OCI-LY7 (cell line): ENCODE measurements at regions not wholly inside any gene's neighbourhood (a gene's known extent, or its start where the extent isn't known, plus 50 kb on each side); places are given as distances from the start of the nearest gene placed in this dataset.

Source experiments
- CTCF ChIP-seq: fragments of 200-600 bp; sonication (generic); conservative IDR thresholded peaks from 2 replicates; pipeline ENCODE4 v1.5.1; 2014; ENCODE audit warnings: mild to moderate bottlenecking, antibody characterized with exemption, low read length, moderate library complexity, mixed read lengths
- EZH2phosphoT487 ChIP-seq: fragments of 200-600 bp; sonication (generic); IDR thresholded peaks from 2 replicates; pipeline ENCODE4 v1.6.1; 2018; ENCODE audit warnings: low read depth, borderline replicate concordance, mild to moderate bottlenecking, mixed run types, antibody characterized with exemption, low read length, moderate library complexity, mixed read lengths

GRCh38 chr18:43574974-43575373 lies 297.7 kb upstream of the SYT4 start:
- no peak for TF ChIP-seq CTCF
- no peak for TF ChIP-seq EZH2phosphoT487
